ENCODE measurements at regions not wholly inside any gene's neighbourhood (a gene's known extent, or its start where the extent isn't known, plus 50 kb on each side); places are given as distances from the start of the nearest gene placed in this dataset.

DNA sequence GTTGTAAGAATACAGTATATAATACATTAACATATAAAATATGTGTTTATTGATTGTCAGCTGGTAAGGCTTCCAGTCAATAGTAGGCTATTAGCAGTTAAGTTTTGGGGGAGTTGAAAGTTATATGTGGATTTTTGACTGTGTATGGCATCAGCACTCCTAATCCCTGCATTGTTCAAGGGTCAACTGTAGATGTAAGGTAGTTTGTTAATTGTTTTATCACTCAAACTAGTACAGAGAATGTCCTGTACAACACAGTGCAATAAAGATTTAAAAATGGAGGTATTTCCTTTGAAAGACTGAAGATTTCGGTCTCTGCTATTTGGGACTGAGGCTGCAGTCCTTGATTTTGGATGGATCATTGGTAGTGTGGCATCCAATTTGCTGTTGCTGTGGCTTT lies 484.4 kb downstream of the KDM4C start (continued):
- TF ChIP-seq CHD7 (IDR thresholded peaks at IDR 0.05; ENCODE audit: insufficient replicate concordance, low read length) = no peak
- TF ChIP-seq HDAC6 (IDR thresholded peaks at IDR 0.05; ENCODE audit: low read depth, low read length) = no peak
- TF ChIP-seq YY1 (IDR thresholded peaks at IDR 0.05; ENCODE audit: low read depth, low read length) = no peak
- TF ChIP-seq SP2 (IDR thresholded peaks at IDR 0.05; ENCODE audit: low read length) = no peak
- TF ChIP-seq FOSL1 (IDR thresholded peaks at IDR 0.05; ENCODE audit: insufficient read depth, low read depth, low read length) = no peak
- TF ChIP-seq RNF2 (IDR thresholded peaks at IDR 0.05; ENCODE audit: borderline replicate concordance, low read depth, low read length, missing control alignments, poor library complexity, severe bottlenecking) = no peak
- no peak for TF ChIP-seq RFX5 (IDR thresholded peaks at IDR 0.05; ENCODE audit: borderline replicate concordance, low read depth, low read length)
- no peak for TF ChIP-seq MAX (IDR thresholded peaks at IDR 0.05)
- TF ChIP-seq MAFK (IDR thresholded peaks at IDR 0.05; ENCODE audit: low read depth, low read length) = no peak
- TF ChIP-seq PHF8 (conservative IDR thresholded peaks at IDR 0.05; ENCODE audit: low read depth, low read length) = no peak
- TF ChIP-seq BACH1 (IDR thresholded peaks at IDR 0.05; ENCODE audit: low read length) = no peak
- no peak for TF ChIP-seq SIN3A (conservative IDR thresholded peaks at IDR 0.05 in 1 of 2, IDR thresholded peaks at IDR 0.05 in 1 of 2; ENCODE audit: low read depth in 1 of 2, low read length in 2 of 2)

Measured in H1 (cell line).